HG02571 (cell line): ENCODE measurements at regions not wholly inside any gene's neighbourhood (a gene's known extent, or its start where the extent isn't known, plus 50 kb on each side); places are given as distances from the start of the nearest gene placed in this dataset.

Source experiments
- ATAC-seq: cut with Tn5 transposase; IDR thresholded peaks from one replicate; pipeline ENCODE4 v1.9.1; 2021; ENCODE audit warnings: mild to moderate bottlenecking, moderate library complexity; ENCODE audit not compliant: unreplicated experiment

GRCh38 chr1:208628022-208628914, 384.1 kb upstream of the PLXNA2 start:
- no peak for ATAC-seq

DNA sequence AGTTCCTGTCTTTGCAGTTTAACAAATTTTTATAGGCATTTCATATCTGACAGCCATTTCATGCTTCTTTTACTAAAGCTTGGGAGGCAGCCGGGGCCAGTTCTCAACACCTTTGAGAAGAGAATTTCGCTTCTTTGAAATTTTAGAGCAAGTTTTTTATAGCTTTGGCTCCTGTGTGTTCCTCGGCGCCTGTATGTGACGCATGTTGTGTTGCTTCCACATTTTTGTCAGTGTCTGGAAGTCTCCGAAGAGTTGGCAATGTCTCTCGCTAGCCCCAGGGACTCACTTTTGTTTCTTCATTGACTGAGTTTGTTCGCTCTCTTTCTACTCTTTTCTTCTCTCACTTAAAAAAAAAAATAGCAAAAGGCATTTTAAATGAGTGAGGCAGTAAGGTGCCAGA, 386.9 kb upstream of the PLXNA2 start:
- no peak for ATAC-seq

- no peak for ATAC-seq
These were observed 387.3 kb upstream of the PLXNA2 start for GRCh38 chr1:208631506-208631905.

- ATAC-seq = no peak
These were observed 390.4 kb upstream of the PLXNA2 start for GRCh38 chr1:208634346-208635140.

DNA sequence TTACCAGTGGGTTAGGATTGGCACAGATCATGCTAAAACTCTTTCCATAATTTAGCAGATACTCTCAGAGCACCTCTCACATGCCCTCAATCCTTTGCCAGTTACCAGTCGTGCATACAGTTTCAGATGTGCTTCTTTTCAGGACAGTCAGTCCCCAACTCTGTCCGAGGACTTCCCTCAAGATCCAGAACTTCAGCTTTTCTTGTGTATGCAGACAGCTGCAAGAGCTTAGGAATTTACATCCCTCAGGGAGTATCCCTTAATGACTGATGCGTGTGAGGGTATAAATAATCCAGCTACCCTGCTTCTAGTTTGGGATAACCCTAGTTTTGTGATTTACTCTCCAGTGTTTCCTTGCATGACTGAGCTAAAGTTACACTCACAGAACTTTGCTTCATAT, 393.0 kb upstream of the PLXNA2 start:
- ATAC-seq = no peak

DNA sequence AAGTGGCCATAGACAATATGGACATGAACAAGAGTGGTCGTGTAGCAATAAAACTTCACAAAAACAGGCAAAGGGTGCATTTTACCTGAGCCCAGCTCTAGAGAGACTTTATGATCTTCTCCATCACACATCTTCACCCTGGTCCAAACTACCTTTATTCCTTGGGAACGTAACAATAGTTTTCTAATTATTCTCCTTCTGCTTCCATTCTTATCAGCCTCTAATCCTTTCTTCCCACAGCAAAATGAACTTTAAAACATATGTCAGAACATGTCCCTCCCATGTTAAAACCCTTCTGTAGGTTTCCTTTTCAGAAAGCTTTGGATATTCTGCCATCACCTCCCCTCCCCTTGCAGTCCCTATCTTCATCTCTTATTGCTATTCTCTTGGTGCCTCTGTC, 395.2 kb upstream of the PLXNA2 start:
- no peak for ATAC-seq

DNA sequence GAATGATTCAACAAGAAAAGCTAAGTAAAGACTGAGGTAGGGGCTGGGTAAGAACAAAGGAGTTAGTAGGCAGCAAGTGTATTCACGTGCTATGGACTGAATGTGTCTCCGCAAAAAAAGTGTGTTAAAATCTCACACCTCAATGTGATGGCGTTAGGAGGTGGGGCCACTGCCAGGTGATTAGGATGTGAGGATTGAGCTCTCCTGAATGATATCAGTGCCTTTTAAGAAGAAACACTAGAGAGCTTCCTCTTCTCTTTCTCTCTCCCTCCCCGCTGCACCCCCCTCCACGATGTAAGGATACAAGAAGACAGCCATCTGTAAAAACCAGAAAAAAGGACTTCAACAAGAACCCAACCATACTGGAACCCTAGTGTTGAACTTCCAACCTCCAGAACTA, 396.1 kb upstream of the PLXNA2 start:
- ATAC-seq = no peak

DNA sequence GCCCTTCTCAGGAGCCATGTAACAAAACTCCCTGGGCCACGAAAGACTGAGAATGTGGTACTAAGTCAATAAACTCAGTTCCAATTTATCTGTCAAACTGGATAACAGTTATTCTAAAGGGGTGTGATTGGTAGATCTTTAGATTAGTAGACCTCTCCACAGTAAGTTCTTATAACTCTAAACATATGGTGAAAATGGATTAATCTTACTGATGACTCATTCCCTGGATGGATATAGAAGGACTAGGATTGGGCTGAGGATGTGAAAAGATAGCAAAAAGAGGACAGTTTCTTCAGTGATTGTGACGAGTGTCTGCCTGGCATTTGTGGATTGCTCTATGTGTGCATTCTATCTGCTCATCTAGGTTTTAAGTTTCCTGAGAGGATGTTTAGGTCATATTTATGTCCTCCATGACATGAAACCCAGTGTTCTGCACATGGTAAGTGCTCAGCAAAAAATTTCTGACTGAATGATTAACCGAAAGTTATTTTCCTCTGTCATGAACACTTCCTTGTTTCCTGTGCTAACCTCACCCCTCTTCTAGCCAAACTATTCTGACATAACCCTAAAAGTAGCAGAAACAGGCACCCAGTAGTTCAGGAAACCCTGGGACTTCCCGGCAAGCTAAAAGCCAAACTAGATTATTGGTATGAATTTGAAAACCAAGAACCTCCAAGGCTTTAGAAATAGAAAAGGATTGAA, 397.5 kb upstream of the PLXNA2 start:
- ATAC-seq = no peak

DNA sequence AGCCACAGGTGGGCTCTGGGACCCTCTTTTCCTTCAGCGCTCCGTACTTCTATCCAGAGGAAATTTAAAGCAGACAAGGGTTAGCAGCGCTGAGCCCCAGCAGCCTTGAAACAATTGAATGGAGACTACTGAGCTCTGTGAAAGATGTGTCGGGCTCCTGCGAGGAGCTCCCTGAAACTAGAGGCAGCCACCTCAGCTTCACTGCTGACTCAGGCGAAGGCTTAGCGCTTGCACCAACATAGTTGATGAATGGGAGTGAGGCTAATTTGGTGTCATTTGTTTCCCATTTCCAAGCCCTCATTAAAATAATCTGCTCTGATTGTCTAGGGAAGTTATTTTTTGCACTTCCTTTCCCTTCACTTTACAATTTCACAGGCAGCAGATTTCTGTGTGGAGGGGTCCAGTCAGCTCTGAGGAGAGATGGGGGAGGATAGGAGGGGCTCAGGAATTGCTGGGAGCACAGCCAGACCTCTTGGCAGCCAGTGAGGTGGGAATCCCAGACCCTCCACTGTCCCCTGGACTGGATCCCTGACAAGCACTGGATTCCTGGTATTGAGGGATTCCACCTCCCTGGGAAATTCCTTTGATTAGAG, 398.9 kb upstream of the PLXNA2 start:
- no peak for ATAC-seq

GRCh38 chr1:208644401-208645160, 400.4 kb upstream of the PLXNA2 start:
- no peak for ATAC-seq

DNA sequence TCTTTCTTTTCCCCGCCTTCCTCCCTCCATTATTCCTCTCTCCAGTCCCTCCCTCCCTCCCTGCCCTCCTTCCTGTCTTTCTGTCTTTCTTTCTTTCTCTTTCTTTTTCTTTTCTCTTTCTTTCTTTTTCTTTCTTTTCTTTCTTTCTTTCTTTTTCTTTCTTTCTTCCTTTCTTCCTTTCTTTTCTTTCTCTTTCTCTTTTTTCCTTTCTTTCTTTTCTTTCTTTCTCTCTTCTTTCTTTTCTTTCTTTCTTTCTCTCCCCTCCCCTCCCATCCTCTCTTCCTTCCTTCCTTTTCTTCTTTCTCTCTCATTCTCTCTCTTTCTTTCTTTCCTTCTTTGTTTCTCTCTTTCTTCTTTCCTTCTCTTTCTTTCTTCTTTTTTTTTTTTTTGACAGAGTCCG, 402.2 kb upstream of the PLXNA2 start:
- ATAC-seq = no peak

- ATAC-seq = no peak
These were observed 404.0 kb upstream of the PLXNA2 start for GRCh38 chr1:208648146-208648545.

DNA sequence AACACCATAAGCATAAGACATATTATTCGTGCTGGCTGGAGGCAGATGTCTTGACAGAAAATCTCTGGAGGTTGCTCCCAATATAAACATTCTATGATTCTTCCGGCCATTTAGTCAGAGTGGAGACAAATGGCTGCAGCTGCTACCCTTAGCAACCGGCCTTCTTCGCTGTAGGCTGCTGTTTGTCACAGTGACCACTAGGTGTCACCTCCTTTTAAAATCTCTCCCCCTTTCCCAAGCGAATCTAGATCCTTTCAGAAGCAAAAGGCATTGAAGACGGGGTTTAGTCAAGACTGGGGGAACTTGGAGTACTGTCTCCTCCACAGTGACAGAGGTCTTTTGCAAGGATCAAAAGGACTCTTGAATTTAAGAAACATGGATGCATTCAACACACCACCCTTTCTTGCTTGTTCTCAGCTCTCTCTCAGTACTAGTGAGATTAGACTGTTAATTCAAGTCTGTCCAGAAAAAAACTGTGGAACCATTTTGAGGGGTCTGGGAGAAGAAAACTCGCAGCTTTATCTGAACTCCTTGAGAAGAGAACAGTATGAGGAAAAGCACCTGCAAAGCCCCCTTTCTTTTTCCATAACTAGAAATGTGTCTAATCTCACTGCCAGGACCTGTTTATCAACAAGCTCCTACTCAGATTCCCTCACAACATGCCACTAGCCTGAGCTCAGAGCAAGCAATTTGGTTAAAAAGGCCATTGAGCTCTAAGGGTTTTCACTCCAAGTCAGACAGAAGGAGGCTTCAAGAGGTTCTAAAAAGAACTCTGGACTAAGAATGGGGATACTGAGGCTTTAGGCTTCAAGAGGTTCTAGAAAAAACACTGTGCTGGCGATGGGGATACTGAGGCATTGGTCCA, 408.3 kb upstream of the PLXNA2 start:
- ATAC-seq = no peak

DNA sequence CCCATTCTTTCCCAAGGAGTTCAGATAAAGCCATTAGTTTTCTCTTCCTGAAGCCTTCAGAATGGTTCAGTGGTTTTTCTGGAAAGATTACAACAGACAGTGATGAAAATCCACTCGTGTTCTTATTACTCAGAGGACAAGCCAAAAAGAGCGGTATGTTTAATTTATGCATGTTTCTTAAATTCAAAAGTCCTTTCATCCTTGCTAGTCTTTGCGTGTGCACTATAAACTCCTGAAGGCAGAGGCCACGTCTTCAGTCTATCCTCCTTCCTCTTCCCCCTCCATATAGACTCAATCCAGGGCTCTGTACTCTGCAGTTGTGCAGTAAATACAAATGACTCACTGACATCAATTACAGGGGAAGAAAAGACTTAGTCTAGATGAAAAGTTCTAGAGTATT, 409.2 kb upstream of the PLXNA2 start:
- ATAC-seq = no peak

DNA sequence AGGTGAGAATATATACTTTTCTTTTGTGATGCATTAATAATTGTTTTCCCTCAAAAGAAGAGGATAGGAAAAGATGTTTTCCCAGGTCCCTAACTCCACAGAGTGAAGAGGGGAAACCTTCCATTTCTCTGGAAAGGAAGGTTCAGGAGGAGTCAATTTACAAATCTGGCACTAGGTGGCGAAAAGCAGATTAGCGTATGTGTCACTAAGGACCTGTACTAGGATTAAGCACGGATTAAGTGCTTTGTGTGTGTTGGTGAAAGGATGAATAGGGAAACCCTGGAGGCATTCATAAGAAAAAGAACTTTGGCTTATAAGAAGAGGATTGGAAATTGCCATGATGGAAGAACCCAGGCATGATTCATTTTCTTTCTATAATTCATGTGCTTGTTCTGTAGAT, 410.1 kb upstream of the PLXNA2 start:
- no peak for ATAC-seq

DNA sequence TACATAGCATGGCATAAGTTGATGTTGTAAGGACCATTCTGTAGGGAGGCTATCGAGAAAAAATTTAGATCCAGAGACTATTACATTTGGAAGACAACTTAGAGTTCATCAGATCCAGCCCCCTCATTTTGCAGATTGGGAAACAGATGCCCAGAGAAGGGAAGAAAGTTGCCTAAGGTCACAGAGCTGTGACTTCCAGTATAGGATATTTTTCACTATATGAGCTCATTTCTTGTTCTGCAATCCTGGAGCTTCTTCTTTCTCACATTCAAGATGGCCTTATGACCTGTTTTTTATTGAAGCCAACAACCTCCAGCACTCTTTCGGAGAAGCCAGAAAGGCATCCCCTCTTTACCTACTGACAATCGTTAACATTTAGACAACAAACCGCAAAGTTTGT, 421.8 kb upstream of the PLXNA2 start:
- no peak for ATAC-seq

DNA sequence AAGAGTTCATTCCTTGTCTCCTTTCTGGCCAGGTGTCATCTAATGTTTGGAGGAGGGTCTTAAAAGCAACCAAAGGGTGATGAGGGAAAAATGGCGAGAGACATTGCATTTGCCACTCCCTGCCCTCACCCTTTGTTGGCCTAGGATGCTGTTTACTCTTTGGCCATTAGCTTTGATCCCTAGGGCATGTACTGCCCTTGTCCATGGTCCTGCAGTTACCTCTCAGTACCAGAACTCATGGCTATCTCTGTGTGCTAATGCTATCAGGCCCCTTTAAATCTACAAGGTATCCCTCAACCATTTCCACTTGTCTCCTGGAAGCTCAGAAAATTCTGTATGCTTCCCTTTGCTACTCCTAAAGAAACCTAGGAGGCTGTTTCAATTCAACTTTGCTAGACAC, 424.8 kb upstream of the PLXNA2 start:
- ATAC-seq = no peak

DNA sequence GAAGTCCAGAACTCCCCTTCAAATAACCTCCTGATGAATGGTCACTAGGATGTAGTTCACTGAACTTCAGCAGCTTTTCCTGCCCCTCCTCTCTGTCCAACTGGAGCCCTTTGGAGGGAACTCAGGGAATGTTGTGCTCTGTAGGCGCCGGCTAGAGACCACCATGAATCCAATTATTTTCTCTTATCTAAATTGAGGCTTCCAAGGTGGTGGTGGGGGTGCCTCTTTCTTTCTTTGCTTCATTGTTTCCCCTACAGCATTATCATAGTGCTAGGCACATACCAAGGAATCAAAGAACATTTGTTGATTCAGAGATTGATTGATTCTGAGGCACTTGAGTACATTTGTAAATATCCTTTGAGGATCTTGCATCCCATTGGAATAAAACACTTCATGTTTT, 426.6 kb upstream of the PLXNA2 start:
- ATAC-seq = no peak

DNA sequence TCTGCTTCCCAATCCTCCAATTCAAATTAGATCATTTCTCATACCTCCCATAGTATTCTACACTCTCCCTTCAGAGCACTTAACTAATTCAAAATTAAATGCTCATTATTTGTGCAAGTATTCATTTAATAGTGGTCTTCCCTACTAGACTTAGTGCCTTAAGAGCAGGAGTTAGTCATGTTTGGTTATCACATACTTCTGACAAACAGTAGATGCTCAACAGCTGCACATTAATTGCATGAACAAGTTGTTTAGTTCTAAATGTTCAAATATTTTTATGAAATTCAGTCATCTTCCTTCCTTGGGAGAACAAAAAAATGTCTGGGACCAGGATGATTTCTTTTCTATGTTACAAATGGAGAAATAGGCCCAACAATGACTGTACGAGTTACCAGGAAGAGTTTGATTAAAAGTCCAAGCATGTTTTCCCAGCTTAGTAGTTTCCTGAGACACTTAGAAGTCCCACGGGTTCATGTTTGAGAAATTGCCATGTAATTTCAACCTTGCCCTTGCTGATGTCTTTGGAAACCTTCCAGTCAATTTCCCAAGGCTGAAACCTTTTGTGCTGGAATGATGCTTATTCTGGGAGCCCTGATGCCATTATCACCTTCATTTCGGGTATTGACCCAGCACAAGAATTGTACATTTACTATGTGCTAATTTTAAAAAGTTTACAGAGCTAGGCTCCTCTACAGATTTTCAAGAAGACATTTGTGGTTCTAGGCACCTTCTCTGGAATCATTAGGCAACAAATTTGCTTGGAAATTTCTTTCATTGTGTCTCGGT, 437.9 kb upstream of the PLXNA2 start:
- no peak for ATAC-seq
